Smooth muscle cell (in vitro differentiated cells): ENCODE measurements at regions not wholly inside any gene's neighbourhood (a gene's known extent, or its start where the extent isn't known, plus 50 kb on each side); places are given as distances from the start of the nearest gene placed in this dataset.

Experiments used
- DNase-seq: peaks from one replicate; lab custom pipeline; 2025; ENCODE audit not compliant: unreplicated experiment; lab: John Stamatoyannopoulos, UW
- H2AFZ ChIP-seq: fragments of 200-600 bp; sonication (generic); 2 replicates; pipeline ENCODE4 v1.6.0; 2016; ENCODE audit warnings: antibody characterized with exemption, low read depth, mild to moderate bottlenecking
- H3F3A ChIP-seq: fragments of 200-600 bp; sonication (generic); 2 replicates; pipeline ENCODE4 v1.6.0; 2017; ENCODE audit warnings: antibody characterized with exemption, low read depth
- H3K27ac ChIP-seq: fragments of 200-600 bp; sonication (generic); 2 replicates; pipeline ENCODE4 v1.5.1; 2016; ENCODE audit warnings: low read depth, mild to moderate bottlenecking
- H3K27me3 ChIP-seq: fragments of 200-600 bp; sonication (generic); 2 replicates; pipeline ENCODE4 v1.6.1; 2016; ENCODE audit warnings: low read depth, mild to moderate bottlenecking
- H3K36me3 ChIP-seq: fragments of 200-600 bp; sonication (generic); 2 replicates; pipeline ENCODE4 v1.5.1; 2016; ENCODE audit warnings: low read depth
- H3K4me1 ChIP-seq: fragments of 200-600 bp; sonication (generic); 2 replicates; pipeline ENCODE4 v1.5.1; 2016; ENCODE audit warnings: low read depth
- H3K4me2 ChIP-seq: fragments of 200-600 bp; sonication (generic); 2 replicates; pipeline ENCODE4 v1.6.0; 2016; ENCODE audit warnings: mild to moderate bottlenecking
- H3K4me3 ChIP-seq: fragments of 200-600 bp; sonication (generic); 2 replicates; pipeline ENCODE4 v1.5.1; 2016; ENCODE audit warnings: mild to moderate bottlenecking
- H3K79me2 ChIP-seq: fragments of 200-600 bp; sonication (generic); 2 replicates; pipeline ENCODE4 v1.6.0; 2016; ENCODE audit warnings: low read depth, mild to moderate bottlenecking
- H3K9ac ChIP-seq: fragments of 200-600 bp; sonication (generic); 2 replicates; pipeline ENCODE4 v1.6.0; 2016; ENCODE audit warnings: low read depth
- H3K9me3 ChIP-seq: fragments of 200-600 bp; sonication (generic); replicated peaks from 2 replicates; pipeline ENCODE4 v1.5.1; 2016; ENCODE audit warnings: low read depth
- H4K20me1 ChIP-seq: fragments of 200-600 bp; sonication (generic); 2 replicates; pipeline ENCODE4 v1.6.0; 2016; ENCODE audit warnings: low read depth
- WGBS: methylation state at CpG from one replicate; pipeline ENCODE4 v1.1.7; 2016; ENCODE audit warnings: low lambda C conversion rate; 5-methylcytosine and 5-hydroxymethylcytosine counted together
- TF ChIP-seq, protein P1 (sequence below): fragments of 200-600 bp; sonication (generic); IDR thresholded peaks from 2 replicates; pipeline ENCODE4 v1.5.1; 2017; ENCODE audit warnings: borderline replicate concordance, mild to moderate bottlenecking, antibody characterized with exemption; ENCODE audit not compliant: insufficient read depth, poor library complexity, severe bottlenecking

DNA sequence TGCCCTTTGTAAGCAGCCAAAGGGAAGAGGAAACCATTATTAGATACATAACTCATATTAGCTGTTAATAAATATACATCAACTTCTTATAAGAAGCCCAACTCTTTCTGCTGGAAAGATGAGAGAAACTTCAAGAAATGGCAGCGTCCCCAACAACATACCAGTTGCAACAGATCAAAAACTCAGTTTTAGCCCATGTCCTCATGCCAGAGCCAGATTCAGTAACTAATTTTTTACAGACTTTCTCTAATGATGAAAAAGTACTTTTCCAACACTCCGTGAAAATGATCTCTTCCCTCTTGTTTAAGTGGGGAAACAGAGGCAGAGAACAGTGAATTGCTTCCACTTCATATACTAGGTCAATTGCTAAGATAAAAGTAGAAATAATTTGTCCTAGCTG, 206.8 kb upstream of the NUDT4 start:
- no peak for DNase-seq
- WGBS = 68% methylated on average over 2 of the region's 2 CpGs
- Histone ChIP-seq H4K20me1 (no peaks in the 10 kb centered on the region), H3K9me3 (no peaks in the 10 kb centered on the region), H3K36me3 (no peaks in the 10 kb centered on the region), H3K4me3 (no peak overlapping the region), H3K27ac (no peak overlapping the region), H3K9ac (no peak overlapping the region), H3K27me3 (no peaks in the 10 kb centered on the region), H3K79me2 (no peaks in the 10 kb centered on the region), H3K4me2 (no peak overlapping the region), H3K4me1 (peaks cover 12% of the 10 kb centered on the region), H3F3A (no peaks in the 10 kb centered on the region), H2AFZ (no peak overlapping the region)
- TF ChIP-seq, protein P1, sequence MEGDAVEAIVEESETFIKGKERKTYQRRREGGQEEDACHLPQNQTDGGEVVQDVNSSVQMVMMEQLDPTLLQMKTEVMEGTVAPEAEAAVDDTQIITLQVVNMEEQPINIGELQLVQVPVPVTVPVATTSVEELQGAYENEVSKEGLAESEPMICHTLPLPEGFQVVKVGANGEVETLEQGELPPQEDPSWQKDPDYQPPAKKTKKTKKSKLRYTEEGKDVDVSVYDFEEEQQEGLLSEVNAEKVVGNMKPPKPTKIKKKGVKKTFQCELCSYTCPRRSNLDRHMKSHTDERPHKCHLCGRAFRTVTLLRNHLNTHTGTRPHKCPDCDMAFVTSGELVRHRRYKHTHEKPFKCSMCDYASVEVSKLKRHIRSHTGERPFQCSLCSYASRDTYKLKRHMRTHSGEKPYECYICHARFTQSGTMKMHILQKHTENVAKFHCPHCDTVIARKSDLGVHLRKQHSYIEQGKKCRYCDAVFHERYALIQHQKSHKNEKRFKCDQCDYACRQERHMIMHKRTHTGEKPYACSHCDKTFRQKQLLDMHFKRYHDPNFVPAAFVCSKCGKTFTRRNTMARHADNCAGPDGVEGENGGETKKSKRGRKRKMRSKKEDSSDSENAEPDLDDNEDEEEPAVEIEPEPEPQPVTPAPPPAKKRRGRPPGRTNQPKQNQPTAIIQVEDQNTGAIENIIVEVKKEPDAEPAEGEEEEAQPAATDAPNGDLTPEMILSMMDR = no peak

DNA sequence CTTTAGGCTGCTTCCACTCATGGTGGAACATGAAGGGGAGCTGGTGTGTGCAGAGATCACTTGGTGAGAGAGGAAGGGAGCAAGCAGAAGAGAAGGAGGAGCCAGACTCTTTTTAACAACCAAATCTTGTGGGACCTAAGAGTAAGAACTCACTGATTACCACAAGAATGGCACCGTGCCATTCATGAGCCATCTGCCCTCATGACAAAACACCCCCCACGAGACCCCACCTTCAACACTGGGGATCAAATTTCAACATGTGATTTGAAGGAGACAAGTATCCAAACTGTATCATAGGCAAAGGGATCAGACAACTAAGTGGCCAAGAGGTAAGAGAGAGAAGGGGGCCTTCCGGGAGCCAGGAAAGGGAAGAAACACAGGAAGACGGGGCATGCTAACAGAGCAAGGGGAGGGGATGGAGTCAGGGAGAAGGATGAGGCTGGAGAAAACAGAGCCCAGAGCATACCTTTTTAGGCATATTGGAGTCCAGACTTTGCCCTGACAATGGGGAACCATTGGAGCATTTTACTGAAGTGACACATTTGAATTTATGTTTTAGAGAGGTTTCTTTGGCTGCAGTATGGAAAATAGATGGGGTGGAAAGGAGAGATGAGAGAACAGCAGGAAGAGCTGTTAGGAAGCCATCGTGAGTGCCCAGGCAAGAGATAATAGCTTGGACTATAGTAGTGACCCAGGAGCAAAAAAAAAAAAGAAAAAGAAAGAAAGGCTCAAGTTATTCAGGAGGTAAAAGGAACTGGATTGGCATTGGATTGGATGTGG, 204.4 kb upstream of the NUDT4 start:
- H2AFZ ChIP-seq = no peak overlapping the region
- no peak overlapping the region for H3K9ac ChIP-seq
- H3K27me3 ChIP-seq = no peaks in the 10 kb centered on the region
- no peaks in the 10 kb centered on the region for H4K20me1 ChIP-seq
- WGBS = 91% methylated on average over 5 of the region's 5 CpGs
- no peaks in the 10 kb centered on the region for H3K36me3 ChIP-seq
- H3K4me3 ChIP-seq = no peak overlapping the region
- DNase-seq = no peak
- H3K4me2 ChIP-seq = no peak overlapping the region
- TF ChIP-seq, protein P1 = no peak
- no peaks in the 10 kb centered on the region for H3K79me2 ChIP-seq
- no peaks in the 10 kb centered on the region for H3K9me3 ChIP-seq
- H3F3A ChIP-seq = peaks cover 16% of the 10 kb centered on the region
- H3K4me1 ChIP-seq = no peaks in the 10 kb centered on the region
- no peak overlapping the region for H3K27ac ChIP-seq

DNA sequence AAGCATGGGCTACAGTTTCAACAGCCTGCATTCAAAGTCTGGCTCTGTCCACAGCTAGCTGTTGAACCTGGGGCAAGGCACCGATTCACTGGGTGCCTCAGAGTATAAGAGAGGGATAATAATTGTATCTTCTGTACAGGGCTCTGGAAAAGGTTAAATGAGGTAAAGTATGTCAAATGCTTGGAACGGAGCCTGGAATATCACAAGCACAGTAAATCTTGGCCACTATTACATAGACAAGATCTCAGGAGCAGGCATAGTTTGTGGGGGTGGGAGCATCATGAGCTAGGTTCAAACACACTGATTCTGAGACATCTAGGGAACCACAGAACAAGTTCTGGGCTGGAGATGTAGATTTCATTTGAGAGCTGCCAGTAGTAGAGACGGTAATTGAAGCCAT, 203.7 kb upstream of the NUDT4 start:
- H3K9me3 ChIP-seq = no peaks in the 10 kb centered on the region
- H4K20me1 ChIP-seq = no peaks in the 10 kb centered on the region
- TF ChIP-seq, protein P1 = no peak
- H3K27ac ChIP-seq = no peak overlapping the region
- 81% methylated on average over 3 of the region's 3 CpGs for WGBS
- no peak overlapping the region for H3K9ac ChIP-seq
- peaks cover 16% of the 10 kb centered on the region for H3F3A ChIP-seq
- H3K4me2 ChIP-seq = no peak overlapping the region
- no peak overlapping the region for H3K4me3 ChIP-seq
- H2AFZ ChIP-seq = no peak overlapping the region
- no peaks in the 10 kb centered on the region for H3K27me3 ChIP-seq
- H3K4me1 ChIP-seq = no peaks in the 10 kb centered on the region
- H3K36me3 ChIP-seq = no peaks in the 10 kb centered on the region
- H3K79me2 ChIP-seq = no peaks in the 10 kb centered on the region
- DNase-seq = no peak

DNA sequence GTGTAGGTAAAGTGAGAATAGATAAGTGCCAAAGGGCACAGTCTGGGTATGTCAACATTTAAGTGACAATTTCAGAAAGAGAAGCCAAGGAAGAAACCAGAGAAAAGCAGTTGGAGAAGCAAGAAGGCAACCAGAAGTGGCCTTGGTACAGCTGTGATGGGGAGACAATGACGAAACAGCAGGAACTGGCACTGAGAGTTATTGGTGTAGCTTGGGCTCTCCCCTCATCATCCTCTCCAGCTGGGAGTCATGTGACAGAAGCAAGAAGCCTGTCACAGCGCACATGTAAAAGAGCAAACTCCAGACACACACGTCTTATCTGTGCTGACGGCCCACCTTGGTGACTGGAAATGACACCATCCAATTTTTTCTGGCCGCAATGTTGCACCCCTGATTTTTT, 203.3 kb upstream of the NUDT4 start:
- TF ChIP-seq, protein P1 = no peak
- DNase-seq = no peak
- no peaks in the 10 kb centered on the region for H3K36me3 ChIP-seq
- 95% methylated on average over 5 of the region's 5 CpGs for WGBS
- H3K79me2 ChIP-seq = no peaks in the 10 kb centered on the region
- H3F3A ChIP-seq = peaks cover 16% of the 10 kb centered on the region
- H3K9me3 ChIP-seq = no peaks in the 10 kb centered on the region
- no peak overlapping the region for H3K9ac ChIP-seq
- no peak overlapping the region for H3K27ac ChIP-seq
- H3K4me2 ChIP-seq = no peak overlapping the region
- no peaks in the 10 kb centered on the region for H4K20me1 ChIP-seq
- H2AFZ ChIP-seq = no peak overlapping the region
- H3K4me1 ChIP-seq = no peaks in the 10 kb centered on the region
- no peaks in the 10 kb centered on the region for H3K27me3 ChIP-seq
- no peak overlapping the region for H3K4me3 ChIP-seq
